DMS153 (cell line): ENCODE measurements at regions not wholly inside any gene's neighbourhood (a gene's known extent, or its start where the extent isn't known, plus 50 kb on each side); places are given as distances from the start of the nearest gene placed in this dataset.

Source experiments
- DNase-seq: peaks from one replicate; lab custom pipeline; 2025; lab: John Stamatoyannopoulos, UW

- DNase-seq = no peak
These were observed 226.1 kb upstream of the SORCS1 start for GRCh38 chr10:107390563-107390962.

- no peak for DNase-seq
These were observed 218.9 kb upstream of the SORCS1 start for GRCh38 chr10:107383357-107383756.

GRCh38 chr10:107379601-107380000 is 215.1 kb upstream of the SORCS1 start:
- DNase-seq = no peak

- DNase-seq = no peak
These were observed 207.3 kb upstream of the SORCS1 start for GRCh38 chr10:107371801-107372200.

GRCh38 chr10:107364872-107365271 is 200.4 kb upstream of the SORCS1 start:
- no peak for DNase-seq

GRCh38 chr10:107362306-107362705 is 197.8 kb upstream of the SORCS1 start:
- no peak for DNase-seq

GRCh38 chr10:107357033-107357432 is 192.5 kb upstream of the SORCS1 start:
- DNase-seq = no peak

GRCh38 chr10:107356396-107356795 is 191.9 kb upstream of the SORCS1 start:
- DNase-seq = no peak

- no peak for DNase-seq
These were observed 178.2 kb upstream of the SORCS1 start for GRCh38 chr10:107342711-107343110.

- DNase-seq = no peak
These were observed 176.8 kb upstream of the SORCS1 start for GRCh38 chr10:107341281-107341680.

GRCh38 chr10:107340326-107340725 is 175.8 kb upstream of the SORCS1 start:
- no peak for DNase-seq

GRCh38 chr10:107336061-107336460 is 171.6 kb upstream of the SORCS1 start:
- no peak for DNase-seq

- no peak for DNase-seq
These were observed 153.1 kb upstream of the SORCS1 start for GRCh38 chr10:107317592-107317991.

GRCh38 chr10:107303203-107303602 is 138.7 kb upstream of the SORCS1 start:
- no peak for DNase-seq

- no peak for DNase-seq
These were observed 135.1 kb upstream of the SORCS1 start for GRCh38 chr10:107299606-107300005.

- no peak for DNase-seq
These were observed 119.7 kb upstream of the SORCS1 start for GRCh38 chr10:107284187-107284586.

- no peak for DNase-seq
These were observed 115.8 kb upstream of the SORCS1 start for GRCh38 chr10:107280293-107280692.

- no peak for DNase-seq
These were observed 113.1 kb upstream of the SORCS1 start for GRCh38 chr10:107277591-107277990.

- no peak for DNase-seq
These were observed 111.3 kb upstream of the SORCS1 start for GRCh38 chr10:107275806-107276205.

- no peak for DNase-seq
These were observed 105.1 kb upstream of the SORCS1 start for GRCh38 chr10:107269626-107270025.

- DNase-seq = no peak
These were observed 100.2 kb upstream of the SORCS1 start for GRCh38 chr10:107264742-107265141.

- DNase-seq = no peak
These were observed 79.6 kb upstream of the SORCS1 start for GRCh38 chr10:107244122-107244521.

GRCh38 chr10:107238275-107238674 is 73.8 kb upstream of the SORCS1 start:
- no peak for DNase-seq

- DNase-seq = no peak
These were observed 67.5 kb upstream of the SORCS1 start for GRCh38 chr10:107232013-107232412.

GRCh38 chr10:107230887-107231286 is 66.4 kb upstream of the SORCS1 start:
- no peak for DNase-seq
